OCI-LY7 (cell line): ENCODE measurements at regions not wholly inside any gene's neighbourhood (a gene's known extent, or its start where the extent isn't known, plus 50 kb on each side); places are given as distances from the start of the nearest gene placed in this dataset.

Source experiments
- BruUV-seq: library from RNA; stranded (reverse); fragments of 400-500 nt; replicated peaks from 2 replicates; lab custom pipeline; 2021; lab: Mats Ljungman, UMichigan
- CTCF ChIA-PET: fragments of 300-600 bp; sonication (Branson Sonifier 250); formaldehyde crosslinking; loops from one replicate; lab custom pipeline; 2022; ENCODE audit warnings: antibody characterized with exemption; ENCODE audit not compliant: unreplicated experiment; lab: Charles Lee
- POLR2A ChIA-PET: fragments of 300-600 bp; sonication (Branson Sonifier 250); formaldehyde crosslinking; loops from one replicate; lab custom pipeline; 2022; ENCODE audit warnings: antibody characterized with exemption; lab: Charles Lee
- DNase-seq: peaks from one replicate; pipeline ENCODE4 v3.0.0-alpha.2; 2015; ENCODE audit warnings: low spot score
- H2AFZ ChIP-seq: fragments of 200-600 bp; sonication (generic), shearing (Covaris generic); 2 replicates; pipeline ENCODE4 v1.6.1; 2014; ENCODE audit warnings: mild to moderate bottlenecking, antibody characterized with exemption, low read length, moderate library complexity
- H3K27ac ChIP-seq: fragments of 200-600 bp; sonication (generic); 2 replicates; pipeline ENCODE4 v1.5.1; 2014; ENCODE audit warnings: mixed run types, low read depth, mild to moderate bottlenecking, moderate library complexity, low read length, inconsistent platforms; ENCODE audit not compliant: poor library complexity, severe bottlenecking
- H3K36me3 ChIP-seq: fragments of 200-600 bp; sonication (generic); 2 replicates; pipeline ENCODE4 v1.6.1; 2014; ENCODE audit warnings: mild to moderate bottlenecking, antibody characterized with exemption, low read length, moderate library complexity, mixed read lengths; ENCODE audit not compliant: insufficient read depth
- H3K4me1 ChIP-seq: fragments of 200-600 bp; sonication (generic); 2 replicates; pipeline ENCODE4 v1.5.1; 2014; ENCODE audit warnings: mild to moderate bottlenecking, low read length; ENCODE audit not compliant: insufficient read depth, poor library complexity, severe bottlenecking
- H3K4me2 ChIP-seq: fragments of 200-600 bp; sonication (generic); 2 replicates; pipeline ENCODE4 v1.6.1; 2014; ENCODE audit warnings: mild to moderate bottlenecking, low read length
- H3K4me3 ChIP-seq: fragments of 200-600 bp; sonication (generic); 2 replicates; pipeline ENCODE4 v1.5.1; 2014; ENCODE audit warnings: mild to moderate bottlenecking, low read depth, low read length; ENCODE audit not compliant: poor library complexity, severe bottlenecking
- H3K79me2 ChIP-seq: fragments of 200-600 bp; sonication (generic); 2 replicates; pipeline ENCODE4 v1.6.1; 2016; ENCODE audit warnings: low read depth, mild to moderate bottlenecking, low read length, moderate library complexity, mixed read lengths; ENCODE audit not compliant: insufficient read depth
- H3K9me2 ChIP-seq: fragments of 200-600 bp; sonication (generic); 2 replicates; pipeline ENCODE4 v1.6.1; 2016; ENCODE audit warnings: mild to moderate bottlenecking, low read length, mixed read lengths; ENCODE audit not compliant: insufficient read depth
- H3K9me3 ChIP-seq: fragments of 200-600 bp; sonication (generic); 2 replicates; pipeline ENCODE4 v1.6.1; 2014; ENCODE audit warnings: mild to moderate bottlenecking, mixed run types, low read length, mixed read lengths
- H4K20me1 ChIP-seq: fragments of 200-600 bp; sonication (generic); 2 replicates; pipeline ENCODE4 v1.6.1; 2014; ENCODE audit warnings: mild to moderate bottlenecking, antibody characterized with exemption, low read length, moderate library complexity, mixed read lengths; ENCODE audit not compliant: insufficient read depth
- EZH2phosphoT487 ChIP-seq: fragments of 200-600 bp; sonication (generic); IDR thresholded peaks from 2 replicates; pipeline ENCODE4 v1.6.1; 2018; ENCODE audit warnings: low read depth, borderline replicate concordance, mild to moderate bottlenecking, mixed run types, antibody characterized with exemption, low read length, moderate library complexity, mixed read lengths
- intact Hi-C: fragments of 100-400 bp; cut with micrococcal nuclease; formaldehyde crosslinking; loops from one replicate; pipeline ENCODE4 v1.10.0; 2022; ENCODE audit not compliant: unreplicated experiment
- TF ChIP-seq, protein P1 (sequence below): fragments of 200-600 bp; sonication (generic); conservative IDR thresholded peaks from 2 replicates; pipeline ENCODE4 v1.5.1; 2014; ENCODE audit warnings: mild to moderate bottlenecking, antibody characterized with exemption, low read length, moderate library complexity, mixed read lengths

- H3K4me1 ChIP-seq, result no peaks in the 10 kb centered on the region
- H3K79me2 ChIP-seq, result no peaks in the 10 kb centered on the region
- H3K9me3 ChIP-seq, result no peaks in the 10 kb centered on the region
- H2AFZ ChIP-seq, result no peak overlapping the region
- no peaks in the 10 kb centered on the region for H4K20me1 ChIP-seq
- POLR2A ChIA-PET, result interaction anchor here (2.0 kb wide), 1 partner anchor 9 kb away, joined by 13 read pairs; no protein-coding TSS in a partner anchor
- no peak overlapping the region for H3K27ac ChIP-seq
- no peak overlapping the region for H3K4me3 ChIP-seq
- intact Hi-C loops, result no loop called here
- BruUV-seq, result no TSS peak
- no peaks in the 10 kb centered on the region for H3K9me2 ChIP-seq
- no peak overlapping the region for H3K4me2 ChIP-seq
- CTCF ChIA-PET, result interaction anchor here (0.6 kb wide), 1 partner anchor 461 kb away, joined by 3 read pairs; no protein-coding TSS in a partner anchor
- TF ChIP-seq EZH2phosphoT487, result no peak
- TF ChIP-seq, protein P1, sequence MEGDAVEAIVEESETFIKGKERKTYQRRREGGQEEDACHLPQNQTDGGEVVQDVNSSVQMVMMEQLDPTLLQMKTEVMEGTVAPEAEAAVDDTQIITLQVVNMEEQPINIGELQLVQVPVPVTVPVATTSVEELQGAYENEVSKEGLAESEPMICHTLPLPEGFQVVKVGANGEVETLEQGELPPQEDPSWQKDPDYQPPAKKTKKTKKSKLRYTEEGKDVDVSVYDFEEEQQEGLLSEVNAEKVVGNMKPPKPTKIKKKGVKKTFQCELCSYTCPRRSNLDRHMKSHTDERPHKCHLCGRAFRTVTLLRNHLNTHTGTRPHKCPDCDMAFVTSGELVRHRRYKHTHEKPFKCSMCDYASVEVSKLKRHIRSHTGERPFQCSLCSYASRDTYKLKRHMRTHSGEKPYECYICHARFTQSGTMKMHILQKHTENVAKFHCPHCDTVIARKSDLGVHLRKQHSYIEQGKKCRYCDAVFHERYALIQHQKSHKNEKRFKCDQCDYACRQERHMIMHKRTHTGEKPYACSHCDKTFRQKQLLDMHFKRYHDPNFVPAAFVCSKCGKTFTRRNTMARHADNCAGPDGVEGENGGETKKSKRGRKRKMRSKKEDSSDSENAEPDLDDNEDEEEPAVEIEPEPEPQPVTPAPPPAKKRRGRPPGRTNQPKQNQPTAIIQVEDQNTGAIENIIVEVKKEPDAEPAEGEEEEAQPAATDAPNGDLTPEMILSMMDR, result no peak
- DNase-seq, result no peak
- peaks cover 9% of the 10 kb centered on the region; the same call in 1 of the 2 replicates for H3K36me3 ChIP-seq
These were observed 293.1 kb upstream of the ID2 start for GRCh38 chr2:8388781-8389180.

- intact Hi-C loops, result no loop called here
- no peak overlapping the region for H3K4me3 ChIP-seq
- CTCF ChIA-PET, result no interaction called here
- no peaks in the 10 kb centered on the region for H3K9me3 ChIP-seq
- no peak for DNase-seq
- H3K4me1 ChIP-seq, result no peaks in the 10 kb centered on the region
- TF ChIP-seq, protein P1, result no peak
- no peak for TF ChIP-seq EZH2phosphoT487
- no peak overlapping the region for H3K27ac ChIP-seq
- H3K9me2 ChIP-seq, result no peaks in the 10 kb centered on the region
- H2AFZ ChIP-seq, result no peak overlapping the region
- H3K79me2 ChIP-seq, result no peaks in the 10 kb centered on the region
- POLR2A ChIA-PET, result interaction anchor here (0.5 to 2.0 kb wide), 7 partner anchors 10 to 134 kb away, joined by 3 to 13 read pairs (median 4); no protein-coding TSS in a partner anchor
- no peaks in the 10 kb centered on the region for H4K20me1 ChIP-seq
- peaks cover 9% of the 10 kb centered on the region; the same call in 1 of the 2 replicates for H3K36me3 ChIP-seq
- no peak overlapping the region for H3K4me2 ChIP-seq
- TSS peak; percentile 39 for BruUV-seq
These were observed 292.3 kb upstream of the ID2 start for GRCh38 chr2:8389431-8390108.

- no peaks in the 10 kb centered on the region for H3K4me1 ChIP-seq
- ChIA-PET CTCF (no interaction called here), POLR2A (interaction anchor here (0.5 to 1.2 kb wide), 6 partner anchors 11 to 976 kb away, joined by 3 to 4 read pairs (median 3); no protein-coding TSS in a partner anchor)
These were observed 290.7 kb upstream of the ID2 start for GRCh38 chr2:8391126-8391525.

More at GRCh38 chr2:8391126-8391525, 290.7 kb upstream of the ID2 start:
- intact Hi-C loops, result no loop called here
- Histone ChIP-seq H3K9me2 (no peaks in the 10 kb centered on the region), H3K4me3 (no peak overlapping the region), H3K27ac (no peak overlapping the region), H3K79me2 (no peaks in the 10 kb centered on the region), H3K36me3 (peaks cover 9% of the 10 kb centered on the region; the same call in 1 of the 2 replicates), H4K20me1 (no peaks in the 10 kb centered on the region), H2AFZ (no peak overlapping the region), H3K4me2 (no peak overlapping the region), H3K9me3 (no peaks in the 10 kb centered on the region)
- TF ChIP-seq, protein P1, result no peak
- no peak for TF ChIP-seq EZH2phosphoT487
- DNase-seq, result no peak
- no TSS peak for BruUV-seq
